ENCODE measurements at regions not wholly inside any gene's neighbourhood (a gene's known extent, or its start where the extent isn't known, plus 50 kb on each side); places are given as distances from the start of the nearest gene placed in this dataset.
A peak's percentile ranks its signal among the peaks of the same experiment; 100 is the strongest.

DNA sequence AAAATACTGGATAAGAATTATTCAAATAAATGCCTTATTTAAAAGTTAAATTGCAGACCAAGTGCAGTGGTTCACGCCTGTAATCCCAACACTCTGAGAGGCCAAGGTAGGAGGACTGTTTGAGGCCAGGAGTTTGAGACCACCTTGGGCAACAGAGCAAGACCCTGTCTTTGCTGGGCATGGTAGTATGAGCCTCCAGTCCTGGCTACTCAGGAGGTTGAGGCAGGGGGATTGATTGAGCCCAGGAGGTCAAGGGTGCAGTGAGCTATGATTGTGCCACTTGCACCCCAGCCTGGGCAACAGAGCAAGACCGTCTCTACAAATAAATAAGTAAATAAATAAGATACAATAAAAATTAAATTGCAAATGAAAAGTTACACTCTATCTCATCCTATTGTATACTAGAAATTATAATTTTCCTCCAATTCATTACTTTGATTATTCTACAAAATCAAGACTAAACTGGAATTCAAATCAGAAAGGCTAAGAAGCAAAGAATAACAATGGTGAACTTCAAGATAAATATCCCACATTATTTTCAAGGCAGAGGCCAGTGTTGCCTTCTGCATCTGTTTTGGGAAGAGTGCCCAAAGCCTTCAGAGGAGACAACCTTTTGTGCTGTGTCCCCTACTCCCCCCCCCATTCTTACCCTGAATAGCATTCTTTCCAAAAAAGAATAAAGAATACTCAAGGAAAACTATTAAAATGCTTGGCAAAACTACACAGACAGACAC is 73.3 kb upstream of the IRF2BP2 start:
- DNase-seq: no peak

DNA sequence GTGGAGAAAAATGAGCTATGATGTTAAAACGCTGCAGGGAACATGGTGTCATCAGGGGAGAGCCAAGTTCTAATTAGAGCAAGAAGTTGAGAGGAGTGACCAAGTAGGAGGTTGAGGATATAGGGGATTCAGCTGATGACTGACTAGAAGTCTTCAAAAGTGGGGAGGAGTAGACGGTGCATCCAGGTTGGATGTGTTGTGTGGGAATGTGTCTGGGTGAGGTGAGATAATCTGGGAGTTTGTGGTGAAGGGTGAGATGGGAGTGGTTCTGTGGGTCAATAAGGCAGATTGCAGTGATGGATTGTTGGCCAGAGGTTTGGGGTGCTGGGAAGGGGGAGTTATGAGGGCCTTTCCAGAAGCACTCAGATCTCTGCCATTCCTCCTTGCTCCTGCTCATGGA is 72.0 kb upstream of the IRF2BP2 start:
- no peak for DNase-seq

DNA sequence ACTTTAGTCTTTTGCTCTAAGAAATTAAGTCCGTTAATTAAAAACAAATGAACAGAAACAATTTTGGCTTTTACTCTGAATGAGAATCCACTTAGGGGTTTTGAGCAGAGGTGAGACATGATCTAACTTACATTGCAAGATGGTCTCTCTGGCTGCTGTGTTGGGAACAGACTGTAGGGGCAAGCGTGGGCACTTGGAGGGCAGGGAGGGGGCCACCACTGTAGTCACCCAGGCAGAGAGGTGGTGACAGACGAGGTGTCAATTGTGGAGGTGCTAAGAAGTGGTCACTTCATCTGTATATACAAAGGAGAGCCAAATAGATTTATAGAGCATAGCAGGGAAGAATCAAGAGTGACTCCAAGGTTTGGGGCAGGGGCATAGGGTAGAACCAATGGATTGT is 71.1 kb upstream of the IRF2BP2 start:
- DNase-seq: no peak

DNA sequence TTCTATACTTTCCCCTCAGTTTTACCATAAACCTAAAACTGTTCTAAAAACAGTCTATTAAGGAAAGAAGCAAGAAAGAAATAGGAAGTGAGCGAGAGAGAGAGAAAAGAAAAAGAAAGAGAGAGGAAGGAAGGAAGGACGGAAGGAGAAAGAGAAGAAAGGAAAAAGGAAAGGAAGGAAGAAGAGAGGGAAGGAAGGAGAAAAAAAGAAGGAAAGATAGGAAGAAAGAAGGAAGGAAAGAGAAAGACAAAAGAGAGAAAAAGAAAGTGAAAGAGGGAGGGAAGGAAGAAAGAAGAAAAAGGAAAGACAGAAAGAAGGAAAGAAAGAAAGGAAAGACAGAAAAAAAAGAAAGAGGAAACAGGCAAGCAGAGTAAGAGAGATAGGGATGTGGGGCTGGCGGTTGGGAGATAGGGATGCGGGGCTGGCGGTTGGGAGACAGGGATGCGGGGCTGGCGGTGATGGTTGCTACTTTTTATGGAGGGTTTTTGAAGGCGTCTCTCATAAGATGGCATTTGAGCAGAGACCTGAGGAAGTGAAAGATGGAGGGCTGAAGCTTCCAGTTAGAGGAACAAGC is 70.4 kb upstream of the IRF2BP2 start:
- DNase-seq: no peak

DNA sequence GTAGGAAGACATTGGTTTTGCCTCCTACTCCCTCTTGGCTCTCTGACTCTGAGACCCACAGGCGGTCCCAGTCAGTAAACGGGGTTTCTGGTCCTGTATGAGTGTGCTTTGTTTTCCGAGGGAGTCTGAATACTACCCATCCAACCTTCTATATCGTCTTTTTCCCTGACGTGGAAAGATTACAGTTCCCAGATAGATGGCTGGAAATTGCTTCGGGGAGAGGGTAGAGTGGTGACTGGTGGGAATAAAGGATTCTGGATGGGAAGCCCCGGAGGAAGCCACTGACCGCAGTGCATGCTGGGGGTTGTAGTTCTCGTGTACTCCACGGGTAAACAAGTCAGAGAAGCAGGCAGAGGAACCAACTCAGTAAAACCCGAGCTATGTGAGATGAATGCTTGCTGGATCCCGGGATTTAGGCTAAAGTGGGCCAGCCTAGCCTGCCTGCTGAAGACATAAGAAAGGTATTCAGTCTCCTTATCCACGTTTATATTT is 66.2 kb upstream of the IRF2BP2 start:
- peak; percentile 75 for DNase-seq

DNA sequence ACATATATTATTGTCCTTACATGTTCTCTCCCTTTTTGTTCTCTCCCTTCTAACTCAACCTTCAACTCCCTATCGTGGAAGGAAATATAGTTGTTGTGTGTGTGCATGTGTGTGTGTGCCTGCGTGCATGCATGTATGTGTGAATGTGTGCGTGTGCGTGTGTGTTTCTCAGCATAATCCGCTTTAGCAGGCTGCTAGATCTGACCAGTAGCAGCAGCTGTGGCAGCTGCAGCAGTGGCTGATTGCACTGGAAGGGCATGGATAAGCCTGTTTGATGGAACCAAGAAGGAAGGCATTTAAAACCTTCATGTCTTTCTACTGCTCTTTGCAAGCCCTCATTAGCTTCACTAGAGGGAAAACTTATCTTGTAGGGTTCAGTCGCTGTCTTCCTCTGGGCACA is 65.6 kb upstream of the IRF2BP2 start:
- DNase-seq: no peak

DNA sequence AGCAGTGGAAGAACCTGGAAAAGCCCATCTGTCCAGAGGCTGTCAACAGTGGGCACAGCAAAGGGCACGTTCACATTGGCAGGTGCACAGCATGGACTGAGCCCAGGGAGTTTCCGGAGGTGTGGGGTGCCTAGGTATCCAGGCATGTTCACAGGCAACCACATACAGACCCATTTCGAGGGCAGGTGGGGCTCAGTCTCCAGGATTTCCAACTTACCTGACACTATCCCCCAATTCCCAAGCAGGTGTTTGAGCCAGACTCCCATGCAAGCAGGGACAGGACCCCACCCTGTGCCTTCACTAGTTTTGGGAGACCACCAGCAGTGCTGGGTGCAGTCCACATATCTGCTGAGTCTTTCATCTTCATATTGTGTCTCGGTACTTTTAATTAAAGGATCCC is 65.0 kb upstream of the IRF2BP2 start:
- DNase-seq: no peak

DNA sequence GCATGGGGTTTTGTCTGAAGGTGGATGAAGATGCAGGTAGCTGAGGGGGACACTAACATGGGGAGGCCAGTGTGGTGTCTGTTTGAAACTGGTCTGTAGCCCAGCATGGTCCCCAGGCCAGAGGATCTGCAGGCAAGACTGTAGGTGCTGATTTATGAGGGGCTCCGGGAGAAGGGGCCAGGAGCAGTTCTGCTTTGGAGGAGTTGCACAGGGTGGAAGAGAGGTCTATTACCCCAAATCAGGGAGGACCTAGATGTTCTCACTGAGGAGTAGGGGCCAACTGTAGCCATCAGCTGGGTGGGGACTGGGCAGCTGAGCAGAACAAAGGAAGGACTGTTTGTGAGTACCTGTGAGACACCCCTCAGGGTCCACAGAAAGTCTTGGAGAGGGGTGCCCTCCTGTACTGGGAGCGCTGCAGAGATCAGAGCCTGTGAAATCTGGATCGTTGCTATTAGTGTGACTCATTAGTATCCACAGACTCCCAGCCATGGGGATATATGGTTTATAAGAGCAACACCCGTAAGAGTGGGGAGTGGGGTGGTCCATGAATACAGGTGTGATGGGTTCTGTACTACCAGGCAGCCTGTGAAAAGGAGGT is 64.3 kb upstream of the IRF2BP2 start:
- DNase-seq: no peak

DNA sequence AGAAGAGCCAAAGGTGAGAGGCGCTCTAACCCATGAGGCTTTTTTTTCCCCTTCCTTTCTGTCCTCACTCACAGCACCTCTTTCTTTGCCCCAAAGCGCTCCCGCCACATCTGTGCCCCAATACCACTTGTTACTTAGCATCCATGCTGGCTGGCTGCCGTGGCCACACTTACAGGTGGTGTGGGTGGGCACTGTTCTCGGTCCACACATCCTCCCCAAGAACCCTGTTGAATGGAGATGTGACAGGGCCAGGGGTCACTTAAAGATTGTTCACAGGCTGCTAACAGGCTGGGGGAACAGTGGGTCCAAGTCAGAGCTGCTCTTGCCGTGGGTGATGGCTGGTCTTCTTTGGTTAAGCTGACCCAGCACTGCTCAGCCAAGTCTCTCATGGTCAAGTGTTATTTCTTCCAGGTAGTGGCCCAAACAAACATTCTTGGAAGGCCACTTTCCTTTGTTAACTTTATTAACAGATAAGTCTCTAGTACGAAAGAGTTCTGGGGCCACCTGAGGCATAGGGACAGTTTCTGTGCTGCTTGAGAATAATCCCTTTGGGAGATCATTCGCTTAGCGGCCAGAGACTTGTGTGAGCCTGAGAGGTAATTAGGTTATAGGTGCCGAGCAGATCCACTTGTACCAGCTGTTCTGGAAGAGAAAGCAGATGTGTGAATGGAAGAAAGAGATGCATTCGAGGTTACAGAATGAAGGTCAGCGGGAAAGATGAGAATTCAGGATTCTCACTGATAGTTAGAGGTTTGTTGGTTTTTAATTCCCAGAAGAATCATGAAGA is 62.6 kb upstream of the IRF2BP2 start:
- no peak for DNase-seq

DNA sequence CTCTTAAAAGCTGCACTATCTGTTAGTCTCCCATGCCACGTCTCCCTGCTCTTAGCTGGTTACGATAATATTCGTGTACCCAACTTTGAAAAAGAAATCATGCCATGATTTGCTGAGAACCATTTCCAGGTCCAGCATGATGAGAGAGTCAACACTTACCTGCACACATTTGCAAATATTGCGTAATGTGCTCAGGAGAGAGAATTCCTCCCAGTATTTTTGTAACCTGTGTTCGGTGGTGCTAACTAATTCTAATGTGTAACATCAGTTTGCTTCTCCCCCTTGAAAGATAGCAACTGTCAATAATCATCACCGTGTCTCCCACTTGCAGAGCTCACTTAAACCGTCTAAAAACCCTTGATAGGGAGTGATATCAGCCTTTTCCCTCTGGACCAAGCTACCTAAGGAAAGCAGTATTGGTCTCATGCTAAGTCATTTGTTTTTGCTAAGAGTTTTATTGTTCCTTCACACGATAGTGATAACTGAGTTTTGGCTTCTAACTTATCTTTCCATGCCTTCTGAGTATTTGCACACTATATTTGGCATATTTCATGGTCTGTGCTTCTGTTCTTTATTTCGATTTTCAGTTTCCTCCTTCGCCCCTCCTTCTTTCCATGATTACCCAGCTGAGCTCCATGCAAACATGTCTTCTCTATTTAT is 61.1 kb upstream of the IRF2BP2 start:
- DNase-seq: no peak

DNA sequence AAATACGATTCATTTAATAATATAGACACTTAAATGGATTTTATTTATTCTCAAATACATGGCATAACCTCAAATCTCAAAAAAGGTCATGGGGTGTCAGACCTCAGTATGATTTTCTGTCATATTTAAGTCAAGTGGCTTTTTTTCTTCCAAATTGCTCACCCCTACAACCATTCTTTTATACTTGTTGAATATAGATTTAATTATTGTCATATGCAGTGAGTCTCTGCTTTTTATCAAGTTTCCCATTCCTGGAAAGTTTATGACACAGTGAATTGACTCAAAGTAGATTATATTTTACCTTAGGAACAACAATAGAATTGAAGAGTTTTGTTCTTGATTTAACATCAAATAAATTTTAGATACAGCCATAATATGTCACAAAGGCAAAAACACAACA is 59.5 kb upstream of the IRF2BP2 start:
- DNase-seq: no peak

DNA sequence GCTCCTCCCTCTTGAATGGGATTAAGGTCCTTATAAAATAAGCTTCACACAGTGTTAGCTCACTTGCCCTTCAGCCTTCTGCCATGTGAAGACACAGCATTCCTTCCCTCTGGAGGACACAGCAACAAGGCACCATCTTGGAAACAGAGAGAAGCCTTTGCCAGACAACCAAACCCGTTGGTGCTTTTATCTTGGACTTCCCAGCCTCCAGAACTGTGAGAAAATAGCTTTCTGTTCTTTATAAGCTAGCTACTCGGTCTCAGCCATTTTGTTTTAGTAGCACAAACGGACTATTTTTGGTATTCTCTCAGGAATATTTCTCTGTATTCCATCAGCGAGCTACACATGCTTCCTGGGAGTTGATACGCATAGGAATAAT is 58.6 kb upstream of the IRF2BP2 start:
- DNase-seq: no peak

DNA sequence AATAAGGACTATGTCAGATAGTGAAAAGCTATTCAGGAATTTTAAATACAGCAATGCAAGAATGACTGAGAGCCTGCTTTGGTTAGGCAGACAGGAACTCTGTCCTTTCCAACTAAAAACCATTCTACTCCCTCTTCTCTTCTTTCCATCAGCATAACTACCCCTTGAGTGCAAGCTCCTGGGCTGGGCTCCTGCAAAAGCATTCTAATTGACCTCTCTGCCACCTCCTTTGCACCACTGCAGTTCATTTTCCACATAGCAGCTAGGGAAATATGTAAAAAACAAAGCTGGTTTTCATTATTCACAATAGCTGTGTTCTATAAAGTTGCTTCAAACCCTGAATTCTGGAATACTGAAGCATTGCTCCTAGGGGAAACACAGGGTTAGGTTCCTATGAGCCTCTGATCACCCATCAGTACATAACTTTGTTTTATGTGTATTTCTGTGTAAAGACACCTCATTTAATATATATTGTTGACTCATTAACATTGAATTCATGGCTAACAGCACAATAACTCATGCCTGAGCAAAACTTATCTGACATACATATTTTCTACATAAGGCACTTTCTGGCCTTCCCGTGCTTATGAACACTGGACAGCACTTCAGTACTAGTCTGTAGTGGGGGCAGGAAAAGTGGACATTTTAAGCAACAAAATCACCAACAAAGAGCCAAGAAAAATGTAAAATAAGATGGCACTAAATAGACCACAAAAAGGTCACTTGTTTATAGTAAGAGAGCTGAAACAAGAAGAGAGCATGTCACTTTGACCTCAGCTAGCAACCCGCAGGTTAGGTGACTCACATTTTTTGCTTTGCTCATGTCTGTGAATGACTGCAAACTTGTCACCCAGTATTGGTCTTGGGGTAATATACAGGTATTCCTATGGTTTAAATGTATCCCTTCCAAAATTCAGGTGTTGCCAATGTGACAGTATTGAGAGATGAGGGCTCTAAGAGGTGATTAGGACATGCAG is 57.9 kb upstream of the IRF2BP2 start:
- no peak for DNase-seq

DNA sequence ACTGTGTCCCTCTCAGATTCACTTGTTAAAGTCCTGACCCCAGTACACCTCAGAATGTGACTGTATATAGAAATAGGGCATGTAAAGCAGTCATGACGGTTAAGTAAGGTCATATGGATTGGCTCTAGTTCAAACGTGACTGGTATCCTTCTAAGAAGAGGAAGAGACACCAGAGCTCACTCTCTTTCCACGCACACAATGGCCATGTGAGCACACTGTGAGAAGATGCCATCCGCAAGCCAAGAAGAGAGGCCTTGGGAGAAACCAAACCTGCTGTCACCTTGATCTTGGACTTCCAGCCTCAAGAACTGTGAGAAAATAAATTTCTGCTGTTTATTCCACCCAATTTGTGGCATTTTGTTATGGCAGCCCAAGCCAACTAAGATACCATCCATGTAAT is 56.8 kb upstream of the IRF2BP2 start:
- no peak for DNase-seq

DNA sequence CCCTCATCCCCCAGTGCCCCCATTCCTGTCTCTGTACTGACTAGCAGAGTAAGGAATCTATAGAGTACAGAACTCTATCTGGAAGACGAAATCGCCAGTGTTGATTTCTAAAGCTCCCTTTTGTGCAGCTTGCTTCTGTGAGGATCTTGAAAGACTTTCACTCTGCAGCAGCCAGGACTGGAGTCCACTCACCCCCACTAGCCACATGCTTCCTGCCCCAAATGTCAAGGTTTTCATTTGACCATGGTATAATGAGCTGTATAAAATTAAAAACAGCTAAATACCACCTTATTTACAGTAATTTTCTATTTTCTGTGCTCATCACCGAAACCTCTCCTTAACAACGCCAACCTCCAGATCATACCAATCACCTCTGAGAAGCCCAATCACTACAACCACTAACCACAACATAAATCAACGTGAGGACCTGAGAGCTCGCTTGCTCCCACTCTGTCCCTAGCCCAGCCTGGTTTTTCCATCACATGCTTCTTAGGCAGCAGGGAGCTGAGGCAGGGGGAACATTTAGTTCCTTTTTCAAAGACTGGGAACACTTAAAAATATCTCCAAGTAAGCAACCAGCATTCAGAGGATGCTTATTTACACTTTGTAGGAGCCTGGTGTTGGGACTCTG is 56.1 kb upstream of the IRF2BP2 start:
- no peak for DNase-seq

DNA sequence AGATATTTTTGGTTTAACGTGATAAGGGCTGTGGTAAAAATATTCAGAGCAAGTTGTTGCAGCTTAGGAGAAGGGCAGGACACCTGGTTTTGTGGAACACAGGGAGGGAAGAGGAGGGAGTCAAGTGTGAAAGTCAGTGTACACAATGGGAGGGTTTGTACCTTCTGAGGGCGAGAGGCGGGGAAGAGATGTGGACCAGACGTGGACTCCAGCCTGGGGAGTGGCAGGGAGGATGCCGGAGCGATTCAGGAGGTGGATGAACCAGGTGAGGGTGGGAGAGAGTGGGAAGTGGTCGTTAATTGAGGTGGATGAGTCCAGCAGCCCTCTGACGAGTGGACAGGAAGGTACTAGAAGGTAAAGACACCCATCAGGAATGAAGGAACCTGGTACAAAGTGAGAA is 52.2 kb upstream of the IRF2BP2 start:
- no peak for DNase-seq

DNA sequence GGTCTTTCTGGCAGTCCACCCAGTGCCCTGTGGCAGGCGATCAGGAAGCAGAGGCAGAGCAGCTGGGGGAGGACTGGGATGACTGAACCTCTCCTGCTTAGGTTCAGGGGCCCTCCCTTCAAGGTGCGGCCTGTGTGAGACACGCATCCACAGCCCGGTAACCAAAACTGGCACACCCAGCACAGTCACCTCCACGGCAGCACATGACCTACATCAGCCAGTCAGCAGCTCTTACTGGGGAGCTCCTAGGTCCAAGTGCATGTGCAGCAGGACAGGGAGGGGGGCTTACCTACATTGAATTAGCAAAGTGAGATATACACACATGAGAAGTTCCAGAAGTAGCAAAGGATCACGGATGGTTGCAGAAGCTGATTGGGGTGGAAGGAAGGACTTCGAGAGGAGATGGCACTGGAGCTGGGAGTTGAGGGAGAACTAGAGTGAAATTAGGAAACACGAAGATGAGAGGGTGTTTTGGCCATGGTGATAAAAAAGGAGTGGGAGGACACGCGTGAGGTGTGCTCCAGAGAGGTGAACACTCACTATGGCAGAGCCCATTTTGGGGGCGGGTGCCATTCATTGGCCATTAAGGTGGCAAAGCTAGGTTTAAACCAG is 51.4 kb upstream of the IRF2BP2 start:
- DNase-seq: no peak

DNA sequence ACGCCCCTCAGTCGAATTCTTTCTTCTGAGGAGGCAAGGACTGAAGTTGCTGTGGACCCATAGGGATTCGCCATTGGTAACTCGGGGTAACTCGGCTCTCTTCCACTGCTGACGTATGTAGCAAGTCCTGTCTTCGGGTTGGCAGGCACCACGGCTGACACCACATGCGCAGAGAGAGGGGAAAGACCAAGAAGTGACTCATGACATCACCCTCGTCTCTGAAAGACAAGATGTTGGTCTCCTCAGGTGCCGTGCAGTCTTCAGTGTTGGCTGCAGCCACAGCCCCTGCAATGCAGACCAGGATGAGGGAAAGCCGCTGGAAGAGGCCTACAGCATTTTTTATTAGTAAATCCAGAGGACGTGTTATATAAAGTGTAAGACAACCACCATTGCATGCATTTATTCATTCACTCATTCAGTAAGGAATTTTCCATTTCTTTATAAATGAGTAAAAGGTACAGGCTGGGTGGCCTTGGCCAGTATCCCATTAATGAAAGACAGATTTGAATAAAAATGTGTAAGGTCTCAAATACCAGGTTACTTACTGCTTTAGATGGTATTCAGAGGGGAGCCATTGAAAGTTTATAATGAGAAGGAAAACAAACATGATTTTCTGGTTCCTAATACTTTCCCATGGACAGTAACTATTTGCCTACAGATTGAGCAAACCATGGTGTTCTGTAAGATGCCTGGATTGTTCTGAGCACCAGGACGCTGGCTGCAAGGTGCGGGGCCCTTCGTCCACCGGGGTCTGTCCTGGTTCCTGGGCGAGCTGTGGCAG is 50.7 kb upstream of the IRF2BP2 start:
- no peak for DNase-seq

Measured in stimulated activated CD8-positive, alpha-beta memory T cell treated with anti-CD3 and anti-CD28 coated beads, Interleukin-4, amount 100 ng/mL, for 48 hours (primary cell).